Spleen (tissue), 7 donors: ENCODE measurements at regions not wholly inside any gene's neighbourhood (a gene's known extent, or its start where the extent isn't known, plus 50 kb on each side); places are given as distances from the start of the nearest gene placed in this dataset.

Experiments
- POLR2A ChIP-seq, 3 donors: fragments of 450-650 bp; IDR thresholded peaks; one replicate each; pipeline ENCODE4 v1.5.1; 2017; ENCODE audit warnings: antibody characterized with exemption in 3 of 3, mild to moderate bottlenecking in 1 of 3
- TF ChIP-seq, protein P1 (sequence below), 11 experiments: fragments of 200-600 bp in 7 of 11; fragments of 450-650 bp in 4 of 11; sonication (generic) in 4 of 11; IDR thresholded peaks in 8 of 11; conservative IDR thresholded peaks in 3 of 11; 1 replicate in 7 of 11; 2 replicates in 4 of 11; pipeline versions ENCODE4 v1.4.0 to v1.8.0; 2016 to 2021; ENCODE audit warnings: antibody characterized with exemption in 11 of 11, inconsistent platforms in 4 of 11, mild to moderate bottlenecking in 1 of 11
- donor health status: DM: no; HTN: no; CAD: no; lungs with moderate emphysema.
- donor health status: DM: no; HTN: no; CAD: no.
- donor health status: DM: no; HTN: no; CAD: no.

DNA sequence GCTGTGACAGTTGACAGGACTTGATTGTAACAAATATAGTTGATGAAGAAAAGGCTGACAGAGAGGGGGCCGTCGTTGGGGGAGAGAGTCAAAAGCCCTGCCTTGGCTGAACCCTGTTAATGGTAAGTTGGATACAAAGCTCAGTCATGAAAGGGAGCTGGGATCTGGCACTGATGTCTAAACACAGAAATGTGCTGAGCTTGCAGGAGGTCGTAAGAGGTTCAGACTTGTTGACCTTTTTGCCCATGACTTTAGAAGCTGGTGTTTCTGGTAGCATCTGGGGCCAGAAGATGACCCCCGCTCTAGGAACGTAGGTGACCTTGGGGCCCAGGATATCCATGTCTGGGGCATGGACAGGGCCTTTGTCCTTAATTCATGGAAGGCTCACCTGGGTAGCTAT lies 294.7 kb downstream of the TCF7L2 start:
- TF ChIP-seq POLR2A (IDR thresholded peaks at IDR 0.05): no peak
- TF ChIP-seq, protein P1, sequence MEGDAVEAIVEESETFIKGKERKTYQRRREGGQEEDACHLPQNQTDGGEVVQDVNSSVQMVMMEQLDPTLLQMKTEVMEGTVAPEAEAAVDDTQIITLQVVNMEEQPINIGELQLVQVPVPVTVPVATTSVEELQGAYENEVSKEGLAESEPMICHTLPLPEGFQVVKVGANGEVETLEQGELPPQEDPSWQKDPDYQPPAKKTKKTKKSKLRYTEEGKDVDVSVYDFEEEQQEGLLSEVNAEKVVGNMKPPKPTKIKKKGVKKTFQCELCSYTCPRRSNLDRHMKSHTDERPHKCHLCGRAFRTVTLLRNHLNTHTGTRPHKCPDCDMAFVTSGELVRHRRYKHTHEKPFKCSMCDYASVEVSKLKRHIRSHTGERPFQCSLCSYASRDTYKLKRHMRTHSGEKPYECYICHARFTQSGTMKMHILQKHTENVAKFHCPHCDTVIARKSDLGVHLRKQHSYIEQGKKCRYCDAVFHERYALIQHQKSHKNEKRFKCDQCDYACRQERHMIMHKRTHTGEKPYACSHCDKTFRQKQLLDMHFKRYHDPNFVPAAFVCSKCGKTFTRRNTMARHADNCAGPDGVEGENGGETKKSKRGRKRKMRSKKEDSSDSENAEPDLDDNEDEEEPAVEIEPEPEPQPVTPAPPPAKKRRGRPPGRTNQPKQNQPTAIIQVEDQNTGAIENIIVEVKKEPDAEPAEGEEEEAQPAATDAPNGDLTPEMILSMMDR (IDR thresholded peaks at IDR 0.05 in 8 of 11, conservative IDR thresholded peaks at IDR 0.05 in 3 of 11): no peak
